Choroid plexus epithelial cell (primary cell): ENCODE measurements at regions not wholly inside any gene's neighbourhood (a gene's known extent, or its start where the extent isn't known, plus 50 kb on each side); places are given as distances from the start of the nearest gene placed in this dataset.

ENCODE experiments used
- DNase-seq: peaks from one replicate; pipeline ENCODE4 v3.0.0-alpha.2; 2010; ENCODE audit warnings: low read depth
- H3K4me3 ChIP-seq: 2 replicates; pipeline ENCODE4 v1.5.1; 2011; ENCODE audit warnings: low read depth, mild to moderate bottlenecking, control low read depth, low read length, moderate library complexity
- TF ChIP-seq, protein P1 (sequence below): conservative IDR thresholded peaks from 2 replicates; pipeline ENCODE4 v1.5.1; 2011; ENCODE audit warnings: low read depth, mild to moderate bottlenecking, control low read depth, inconsistent platforms, low read length, moderate library complexity

DNA sequence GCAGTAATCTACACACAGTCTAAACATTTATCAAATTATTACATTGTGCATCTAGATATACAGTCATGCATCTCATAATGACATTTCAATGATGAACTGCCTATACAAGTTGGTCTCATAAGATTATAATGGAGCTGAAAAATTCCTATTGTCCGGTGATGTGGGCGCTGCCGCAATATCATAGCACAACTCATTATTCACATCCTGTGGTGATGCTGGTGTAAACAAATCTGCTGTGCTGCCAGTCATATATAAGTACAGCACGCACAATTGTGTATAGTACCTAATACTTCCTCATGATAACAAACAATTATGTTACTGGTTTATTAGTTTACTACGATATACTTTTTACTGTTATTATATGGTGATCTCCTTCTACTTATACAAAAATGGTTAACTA, 768.8 kb upstream of the NOVA1 start:
- TF ChIP-seq, protein P1, sequence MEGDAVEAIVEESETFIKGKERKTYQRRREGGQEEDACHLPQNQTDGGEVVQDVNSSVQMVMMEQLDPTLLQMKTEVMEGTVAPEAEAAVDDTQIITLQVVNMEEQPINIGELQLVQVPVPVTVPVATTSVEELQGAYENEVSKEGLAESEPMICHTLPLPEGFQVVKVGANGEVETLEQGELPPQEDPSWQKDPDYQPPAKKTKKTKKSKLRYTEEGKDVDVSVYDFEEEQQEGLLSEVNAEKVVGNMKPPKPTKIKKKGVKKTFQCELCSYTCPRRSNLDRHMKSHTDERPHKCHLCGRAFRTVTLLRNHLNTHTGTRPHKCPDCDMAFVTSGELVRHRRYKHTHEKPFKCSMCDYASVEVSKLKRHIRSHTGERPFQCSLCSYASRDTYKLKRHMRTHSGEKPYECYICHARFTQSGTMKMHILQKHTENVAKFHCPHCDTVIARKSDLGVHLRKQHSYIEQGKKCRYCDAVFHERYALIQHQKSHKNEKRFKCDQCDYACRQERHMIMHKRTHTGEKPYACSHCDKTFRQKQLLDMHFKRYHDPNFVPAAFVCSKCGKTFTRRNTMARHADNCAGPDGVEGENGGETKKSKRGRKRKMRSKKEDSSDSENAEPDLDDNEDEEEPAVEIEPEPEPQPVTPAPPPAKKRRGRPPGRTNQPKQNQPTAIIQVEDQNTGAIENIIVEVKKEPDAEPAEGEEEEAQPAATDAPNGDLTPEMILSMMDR, result no peak
- no peak for DNase-seq
- no peak overlapping the region for H3K4me3 ChIP-seq

DNA sequence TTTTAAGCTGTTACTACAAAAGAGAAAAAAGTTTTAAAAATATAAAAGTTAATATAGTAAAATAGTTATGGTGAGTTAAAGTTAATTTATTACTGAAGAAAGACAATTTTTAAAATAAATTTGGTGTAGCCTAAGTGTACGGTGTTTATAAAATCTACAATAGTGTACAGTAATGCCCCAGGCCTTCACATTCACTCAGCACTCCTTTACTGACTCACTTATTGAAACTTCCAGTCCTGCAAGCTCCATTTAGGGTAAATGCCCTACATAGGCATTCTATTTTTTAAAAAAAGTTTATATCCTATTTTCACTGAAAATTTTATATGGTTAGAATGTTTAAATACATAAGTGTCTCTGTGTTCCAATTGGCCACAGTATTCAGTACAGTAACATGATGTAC, 769.5 kb upstream of the NOVA1 start:
- no peak for DNase-seq
- TF ChIP-seq, protein P1, result no peak
- no peak overlapping the region for H3K4me3 ChIP-seq

DNA sequence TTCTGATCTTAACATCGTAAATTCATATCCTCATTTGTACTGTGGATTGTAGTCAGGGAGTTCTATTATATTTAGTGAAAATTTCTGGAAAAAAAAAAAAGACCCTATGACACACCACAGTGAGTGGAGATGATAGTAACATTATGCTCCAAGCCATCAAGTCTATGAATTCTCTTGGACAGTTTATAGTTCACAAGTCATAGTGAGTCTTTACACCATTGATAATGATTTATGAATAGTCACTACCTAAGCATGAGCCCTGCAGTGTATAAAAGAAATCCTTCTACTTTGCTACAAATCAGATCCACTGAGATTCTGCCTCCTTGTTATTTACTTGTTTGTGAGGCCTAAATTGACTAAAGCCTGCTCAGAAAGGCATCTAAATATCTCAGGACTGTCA, 772.2 kb upstream of the NOVA1 start:
- TF ChIP-seq, protein P1, result no peak
- H3K4me3 ChIP-seq, result no peak overlapping the region
- no peak for DNase-seq

DNA sequence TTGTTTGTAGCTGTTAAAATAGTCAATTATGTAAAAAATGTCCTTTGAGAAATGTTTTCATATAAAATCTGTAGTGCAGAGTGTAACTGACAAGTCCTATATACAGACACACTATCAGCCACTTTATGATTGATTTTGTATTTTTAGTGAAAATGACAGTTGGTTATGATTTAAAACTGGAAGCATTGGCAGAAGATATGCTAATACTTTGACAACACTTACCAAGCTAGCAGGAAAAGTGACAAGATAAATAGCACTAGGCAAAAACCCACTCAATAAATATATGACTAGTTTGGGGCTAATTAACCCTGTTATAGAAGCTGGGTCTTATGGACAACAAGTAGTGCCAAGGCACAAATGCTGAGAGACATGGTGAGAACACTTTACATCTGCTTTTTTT, 772.9 kb upstream of the NOVA1 start:
- no peak overlapping the region for H3K4me3 ChIP-seq
- TF ChIP-seq, protein P1, result no peak

DNA sequence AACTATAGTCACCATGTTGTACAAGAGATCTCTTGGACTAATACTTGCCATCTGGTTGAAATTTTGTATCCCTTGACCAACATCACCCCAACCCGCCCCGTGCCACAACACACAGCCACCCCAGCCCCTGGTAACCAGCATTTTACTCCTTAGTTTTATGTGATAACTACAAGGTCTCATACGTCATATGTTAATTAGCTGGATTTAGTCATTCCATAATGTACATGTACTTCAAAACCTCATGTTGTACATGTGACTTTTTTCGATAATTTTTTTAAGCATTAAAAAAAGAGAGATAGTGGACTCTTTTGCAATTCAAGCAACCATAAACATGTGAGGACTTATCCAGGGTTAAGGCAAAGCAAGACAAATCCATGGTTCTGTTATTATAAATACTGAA, 773.4 kb upstream of the NOVA1 start:
- TF ChIP-seq, protein P1, result no peak
- no peak for DNase-seq
- H3K4me3 ChIP-seq, result no peak overlapping the region

More for the DNA sequence above, 772.9 kb upstream of the NOVA1 start:
- DNase-seq, result no peak

DNA sequence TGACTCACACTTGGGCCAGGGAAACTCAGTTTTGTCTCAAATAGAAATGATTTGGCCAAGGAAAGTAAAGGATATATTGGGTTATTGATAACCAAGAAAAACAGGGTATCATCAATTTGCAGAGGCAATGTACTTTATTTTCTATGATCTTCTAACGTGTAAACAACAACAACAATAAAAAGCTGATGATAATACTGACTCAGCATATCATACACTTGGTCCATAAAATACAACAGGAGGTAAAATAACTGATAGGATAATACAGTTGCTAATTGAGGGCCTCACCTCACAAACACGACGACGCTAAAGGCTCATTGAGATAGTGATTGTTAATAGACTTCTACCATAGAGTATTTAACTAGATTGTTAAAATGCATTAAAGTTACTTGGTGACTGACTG, 774.0 kb upstream of the NOVA1 start:
- no peak overlapping the region for H3K4me3 ChIP-seq
- TF ChIP-seq, protein P1, result no peak
- no peak for DNase-seq

DNA sequence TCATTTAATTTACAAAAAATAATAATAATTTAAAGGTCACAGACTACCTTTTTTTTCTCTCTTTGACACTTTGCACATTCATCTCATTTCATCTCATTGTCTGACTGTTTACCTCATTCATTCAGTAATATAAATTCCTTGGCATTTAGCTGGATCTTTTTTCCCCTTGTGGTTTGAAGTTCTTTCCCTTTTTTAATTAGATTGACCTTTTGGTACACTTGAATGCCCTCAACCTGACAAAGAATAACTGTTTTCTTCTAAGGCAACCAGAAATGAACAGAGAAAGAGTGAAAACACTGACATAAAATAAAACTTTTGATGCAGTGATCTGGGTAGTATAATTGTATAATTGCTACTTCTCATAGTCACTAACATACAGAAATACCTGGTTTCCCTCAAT, 774.9 kb upstream of the NOVA1 start:
- no peak for DNase-seq
- TF ChIP-seq, protein P1, result no peak
- no peak overlapping the region for H3K4me3 ChIP-seq
